AG10803 (cell line): ENCODE measurements at regions not wholly inside any gene's neighbourhood (a gene's known extent, or its start where the extent isn't known, plus 50 kb on each side); places are given as distances from the start of the nearest gene placed in this dataset.

ENCODE experiments used
- DNase-seq: peaks from one replicate; pipeline ENCODE4 v3.0.0; 2010; ENCODE audit warnings: low read depth
- H3K4me3 ChIP-seq: 2 replicates; pipeline ENCODE4 v1.5.1; 2011; ENCODE audit warnings: mild to moderate bottlenecking, low read length, control low read depth
- CTCF ChIP-seq: conservative IDR thresholded peaks from 2 replicates; pipeline ENCODE4 v1.5.1; 2011; ENCODE audit warnings: mild to moderate bottlenecking, low read length, control low read depth, inconsistent platforms

GRCh38 chr10:129280908-129281586 lies 186.0 kb upstream of the MGMT start:
- DNase-seq = no peak
- no peak for TF ChIP-seq CTCF
- H3K4me3 ChIP-seq = no peak overlapping the region

- no peak overlapping the region for H3K4me3 ChIP-seq
- TF ChIP-seq CTCF = no peak
- DNase-seq = no peak
Observed at GRCh38 chr10:129285459-129285858, 181.6 kb upstream of the MGMT start.

GRCh38 chr10:129288999-129289584 lies 177.9 kb upstream of the MGMT start:
- no peak for TF ChIP-seq CTCF
- no peak overlapping the region for H3K4me3 ChIP-seq
- DNase-seq = no peak

- no peak for TF ChIP-seq CTCF
- no peak overlapping the region for H3K4me3 ChIP-seq
- DNase-seq = no peak
Observed at GRCh38 chr10:129293991-129294700, 172.9 kb upstream of the MGMT start.

- no peak for TF ChIP-seq CTCF
- DNase-seq = no peak
Observed at GRCh38 chr10:129294944-129295343, 172.1 kb upstream of the MGMT start.

GRCh38 chr10:129305046-129305445 lies 162.0 kb upstream of the MGMT start:
- no peak for TF ChIP-seq CTCF
- DNase-seq = no peak
- no peak overlapping the region for H3K4me3 ChIP-seq

More at GRCh38 chr10:129294944-129295343, 172.1 kb upstream of the MGMT start:
- no peak overlapping the region for H3K4me3 ChIP-seq

- H3K4me3 ChIP-seq = no peak overlapping the region
- TF ChIP-seq CTCF = no peak
- no peak for DNase-seq
Observed at GRCh38 chr10:129307141-129307540, 159.9 kb upstream of the MGMT start.
